B cell (primary cell): ENCODE measurements at regions not wholly inside any gene's neighbourhood (a gene's known extent, or its start where the extent isn't known, plus 50 kb on each side); places are given as distances from the start of the nearest gene placed in this dataset.

Source experiments
- CTCF ChIP-seq: fragments of 200-600 bp; IDR thresholded peaks from one replicate; pipeline ENCODE4 v1.8.0; 2022; ENCODE audit warnings: antibody characterized with exemption, mild to moderate bottlenecking
- EZH2 ChIP-seq: IDR thresholded peaks from 2 replicates; pipeline ENCODE4 v1.6.1; 2012; ENCODE audit warnings: borderline replicate concordance, low read depth, mild to moderate bottlenecking, moderate library complexity, low read length; ENCODE audit not compliant: insufficient read depth, poor library complexity, severe bottlenecking

GRCh38 chr2:239586651-239587310 is 186.0 kb upstream of the HDAC4 start:
- no peak for TF ChIP-seq CTCF
- no peak for TF ChIP-seq EZH2
